B cell (primary cell): ENCODE measurements at regions not wholly inside any gene's neighbourhood (a gene's known extent, or its start where the extent isn't known, plus 50 kb on each side); places are given as distances from the start of the nearest gene placed in this dataset.

Source experiments
- ATAC-seq: fragments of 200-7000 bp; cut with Tn5 transposase; one replicate; pipeline ENCODE4 v1.10.0; 2021; ENCODE audit warnings: low read depth, mild to moderate bottlenecking, moderate number of reproducible peaks, moderate library complexity
- CTCF ChIA-PET: fragments of 350-600 bp; sonication (Branson Sonifier 250); formaldehyde crosslinking; loops from one replicate; lab custom pipeline; 2021; ENCODE audit warnings: antibody characterized with exemption, inconsistent platforms; lab: Charles Lee
- POLR2A ChIA-PET: fragments of 350-600 bp; sonication (Branson Sonifier 250); formaldehyde crosslinking; loops from one replicate; lab custom pipeline; 2021; ENCODE audit warnings: antibody characterized with exemption; lab: Charles Lee
- DNase-seq: peaks from one replicate; pipeline ENCODE4 v3.0.0; 2013
- H2AFZ ChIP-seq: 2 replicates; pipeline ENCODE4 v1.6.1; 2012; ENCODE audit warnings: mild to moderate bottlenecking, low read depth, low read length; ENCODE audit not compliant: insufficient read depth, poor library complexity, severe bottlenecking
- H3K27ac ChIP-seq, 2 donors: 1 replicate in 1 of 2; 2 replicates in 1 of 2; pipeline ENCODE4 v1.5.1; 2012 to 2013; ENCODE audit warnings: low read length in 2 of 2, mild to moderate bottlenecking in 2 of 2, moderate library complexity in 1 of 2
- H3K27me3 ChIP-seq, 4 experiments: fragments of 200-600 bp in 1 of 4; sonication (generic) in 1 of 4; replicated peaks in 1 of 4; 1 replicate in 2 of 4; 2 replicates in 2 of 4; pipeline versions ENCODE4 v1.6.1 to v1.7.0; 2013 to 2016; ENCODE audit warnings: low read length in 3 of 4, mild to moderate bottlenecking in 2 of 4, mixed read lengths in 1 of 4, moderate library complexity in 1 of 4; ENCODE audit not compliant: insufficient read depth in 4 of 4, control insufficient read depth in 3 of 4; ENCODE audit errors: control extremely low read depth in 1 of 4
- H3K36me3 ChIP-seq, 2 experiments: replicated peaks in 1 of 2; 1 replicate in 1 of 2; 2 replicates in 1 of 2; pipeline versions ENCODE4 v1.6.1 to v1.7.1; 2013; ENCODE audit warnings: low read length in 1 of 2; ENCODE audit not compliant: insufficient read depth in 2 of 2, control insufficient read depth in 1 of 2; ENCODE audit errors: control extremely low read depth in 1 of 2, extremely low read depth in 1 of 2
- H3K4me1 ChIP-seq, 2 donors: fragments of 200-600 bp in 1 of 2; sonication (generic) in 1 of 2; 1 replicate in 1 of 2; 2 replicates in 1 of 2; pipeline versions ENCODE4 v1.5.1 to v1.6.1; 2013 to 2017; ENCODE audit warnings: low read length in 2 of 2; ENCODE audit not compliant: control insufficient read depth in 2 of 2, insufficient read depth in 2 of 2
- H3K4me2 ChIP-seq: replicated peaks from 2 replicates; pipeline ENCODE3; 2012; ENCODE audit warnings: mild to moderate bottlenecking, low read depth, low read length; ENCODE audit not compliant: poor library complexity, severe bottlenecking
- H3K4me3 ChIP-seq, 5 experiments: fragments of 200-600 bp in 1 of 5; sonication (generic) in 1 of 5; 1 replicate in 3 of 5; 2 replicates in 2 of 5; pipeline versions ENCODE4 v1.5.1 to v1.7.0; 2011 to 2016; ENCODE audit warnings: low read length in 4 of 5, mild to moderate bottlenecking in 4 of 5, low read depth in 2 of 5, control low read depth in 1 of 5, moderate library complexity in 1 of 5; ENCODE audit not compliant: insufficient read depth in 1 of 5; ENCODE audit errors: control extremely low read depth in 1 of 5, extremely low read depth in 1 of 5
- H3K79me2 ChIP-seq: fragments of 200-600 bp; sonication (generic); one replicate; pipeline ENCODE4 v1.6.0; 2016; ENCODE audit warnings: low read length; ENCODE audit not compliant: control insufficient read depth, insufficient read depth
- H3K9ac ChIP-seq: fragments of 200-600 bp; sonication (generic); 2 replicates; pipeline ENCODE4 v1.6.1; 2017; ENCODE audit warnings: mild to moderate bottlenecking, low read length, moderate library complexity
- H3K9me3 ChIP-seq, 3 donors: one replicate each; pipeline versions ENCODE4 v1.6.1 to v1.7.1; 2013; ENCODE audit warnings: low read length in 2 of 3; ENCODE audit not compliant: control insufficient read depth in 2 of 3, insufficient read depth in 1 of 3; ENCODE audit errors: control extremely low read depth in 1 of 3
- H4K20me1 ChIP-seq: 2 replicates; pipeline ENCODE4 v1.6.0; 2012; ENCODE audit warnings: mild to moderate bottlenecking, low read length; ENCODE audit not compliant: insufficient read depth, control insufficient read depth, poor library complexity, severe bottlenecking
- H3K27ac Mint-ChIP-seq: one replicate; pipeline ENCODE4 v1.8.0; 2021; ENCODE audit warnings: mixed read lengths
- H3K27me3 Mint-ChIP-seq: one replicate; pipeline ENCODE4 v1.8.0; 2021; ENCODE audit warnings: mixed read lengths
- H3K4me1 Mint-ChIP-seq: one replicate; pipeline ENCODE4 v1.8.0; 2021; ENCODE audit warnings: mixed read lengths
- H3K4me3 Mint-ChIP-seq: one replicate; pipeline ENCODE4 v1.8.0; 2021; ENCODE audit warnings: mixed read lengths
- H3K9me3 Mint-ChIP-seq: one replicate; pipeline ENCODE4 v1.8.0; 2022; ENCODE audit warnings: mixed read lengths; ENCODE audit not compliant: insufficient read depth
- CTCF ChIP-seq: fragments of 200-600 bp; IDR thresholded peaks from one replicate; pipeline ENCODE4 v1.8.0; 2022; ENCODE audit warnings: antibody characterized with exemption, mild to moderate bottlenecking
- EZH2 ChIP-seq: IDR thresholded peaks from 2 replicates; pipeline ENCODE4 v1.6.1; 2012; ENCODE audit warnings: borderline replicate concordance, low read depth, mild to moderate bottlenecking, moderate library complexity, low read length; ENCODE audit not compliant: insufficient read depth, poor library complexity, severe bottlenecking
- WGBS: methylation state at CpG from one replicate; pipeline ENCODE4 v1.1.5; 2013; ENCODE audit warnings: missing lambda C conversion rate; ENCODE audit not compliant: insufficient coverage; 5-methylcytosine and 5-hydroxymethylcytosine counted together
- intact Hi-C: fragments of 100-400 bp; cut with micrococcal nuclease; formaldehyde crosslinking; loops from one replicate; pipeline ENCODE4 v1.10.0; 2022

- ATAC-seq (no peak), DNase-seq (no peak)
- ChIA-PET CTCF (no interaction called here), POLR2A (interaction anchor here (0.6 to 0.7 kb wide), 2 partner anchors 12 to 1042 kb away, joined by 3 read pairs; no protein-coding TSS in a partner anchor)
- Histone ChIP-seq H3K79me2 (no peaks in the 10 kb centered on the region), H3K4me2 (no peak overlapping the region), H3K4me1 (no peaks in the 10 kb centered on the region), H3K4me3 (no peak overlapping the region), H3K27ac (no peak overlapping the region), H2AFZ (no peak overlapping the region), H3K36me3 (no peaks in the 10 kb centered on the region), H4K20me1 (no peaks in the 10 kb centered on the region), H3K9ac (no peak overlapping the region), H3K27me3 (no peaks in the 10 kb centered on the region), H3K9me3 (no peaks in the 10 kb centered on the region)
- intact Hi-C loops: no loop called here
- no peaks in the 10 kb centered on the region for H3K9me3 Mint-ChIP-seq
- no peaks in the 10 kb centered on the region for H3K4me1 Mint-ChIP-seq
- TF ChIP-seq CTCF (no peak), EZH2 (no peak)
- H3K27ac Mint-ChIP-seq: no peak overlapping the region
- no peak overlapping the region for H3K4me3 Mint-ChIP-seq
- no CpG with 5 or more reads among the region's 6 CpGs for WGBS
- peaks cover 4% of the 10 kb centered on the region for H3K27me3 Mint-ChIP-seq
Observed at GRCh38 chr4:20431543-20431951, 179.8 kb downstream of the SLIT2 start.

GRCh38 chr4:20432088-20432487 lies 180.4 kb downstream of the SLIT2 start:
- H3K9me3 ChIP-seq: no peaks in the 10 kb centered on the region
- H3K27ac ChIP-seq: no peak overlapping the region
- H3K4me3 ChIP-seq: no peak overlapping the region
- Mint-ChIP-seq H3K4me3 (no peak overlapping the region), H3K27ac (no peak overlapping the region), H3K9me3 (no peaks in the 10 kb centered on the region), H3K4me1 (no peaks in the 10 kb centered on the region), H3K27me3 (peaks cover 4% of the 10 kb centered on the region)
- no peak overlapping the region for H2AFZ ChIP-seq
- 100% methylated on average over 2 of the region's 5 CpGs for WGBS
- POLR2A ChIA-PET: interaction anchor here (0.6 kb wide), 1 partner anchor 1042 kb away, joined by 3 read pairs; no protein-coding TSS in a partner anchor
- H3K36me3 ChIP-seq: no peaks in the 10 kb centered on the region
- H3K4me2 ChIP-seq: no peak overlapping the region
- ATAC-seq (no peak), DNase-seq (no peak)
- H3K27me3 ChIP-seq: no peaks in the 10 kb centered on the region
- no peaks in the 10 kb centered on the region for H3K4me1 ChIP-seq
- H3K9ac ChIP-seq: no peak overlapping the region
- CTCF ChIA-PET: no interaction called here
- H4K20me1 ChIP-seq: no peaks in the 10 kb centered on the region
- intact Hi-C loops: no loop called here
- no peak for TF ChIP-seq CTCF
- TF ChIP-seq EZH2: no peak
- no peaks in the 10 kb centered on the region for H3K79me2 ChIP-seq
